ENCODE measurements at regions not wholly inside any gene's neighbourhood (a gene's known extent, or its start where the extent isn't known, plus 50 kb on each side); places are given as distances from the start of the nearest gene placed in this dataset.

GRCh38 chr13:87590518-87590917, 80.7 kb upstream of the SLITRK5 start:
- TF ChIP-seq CHD2 (IDR thresholded peaks at IDR 0.05; ENCODE audit: low read length, partially characterized antibody) (no peak), RAD21 (conservative IDR thresholded peaks at IDR 0.05 in 1 of 2, IDR thresholded peaks at IDR 0.05 in 1 of 2) (no peak), CTCF (IDR thresholded peaks at IDR 0.05) (no peak), NPAS2 (CRISPR knock-in tag; IDR thresholded peaks at IDR 0.05; ENCODE audit: borderline replicate concordance) (no peak), POLR2A (IDR thresholded peaks at IDR 0.05; ENCODE audit: low read length) (no peak)
